ENCODE measurements at regions not wholly inside any gene's neighbourhood (a gene's known extent, or its start where the extent isn't known, plus 50 kb on each side); places are given as distances from the start of the nearest gene placed in this dataset.

- Histone ChIP-seq H3K27ac (no peak overlapping the region), H3K9me3 (no peaks in the 10 kb centered on the region), H3K4me1 (no peaks in the 10 kb centered on the region), H3K4me3 (no peak overlapping the region), H3K27me3 (no peaks in the 10 kb centered on the region), H3K36me3 (no peaks in the 10 kb centered on the region)
- FAIRE-seq (no peak), ATAC-seq (no peak), DNase-seq (no peak)
- 6 to 26% methylated on average over 1 of the region's 1 CpG for WGBS, 2 donors
- intact Hi-C loops (cut with DNase I): no loop called here
- TF ChIP-seq, protein P1, sequence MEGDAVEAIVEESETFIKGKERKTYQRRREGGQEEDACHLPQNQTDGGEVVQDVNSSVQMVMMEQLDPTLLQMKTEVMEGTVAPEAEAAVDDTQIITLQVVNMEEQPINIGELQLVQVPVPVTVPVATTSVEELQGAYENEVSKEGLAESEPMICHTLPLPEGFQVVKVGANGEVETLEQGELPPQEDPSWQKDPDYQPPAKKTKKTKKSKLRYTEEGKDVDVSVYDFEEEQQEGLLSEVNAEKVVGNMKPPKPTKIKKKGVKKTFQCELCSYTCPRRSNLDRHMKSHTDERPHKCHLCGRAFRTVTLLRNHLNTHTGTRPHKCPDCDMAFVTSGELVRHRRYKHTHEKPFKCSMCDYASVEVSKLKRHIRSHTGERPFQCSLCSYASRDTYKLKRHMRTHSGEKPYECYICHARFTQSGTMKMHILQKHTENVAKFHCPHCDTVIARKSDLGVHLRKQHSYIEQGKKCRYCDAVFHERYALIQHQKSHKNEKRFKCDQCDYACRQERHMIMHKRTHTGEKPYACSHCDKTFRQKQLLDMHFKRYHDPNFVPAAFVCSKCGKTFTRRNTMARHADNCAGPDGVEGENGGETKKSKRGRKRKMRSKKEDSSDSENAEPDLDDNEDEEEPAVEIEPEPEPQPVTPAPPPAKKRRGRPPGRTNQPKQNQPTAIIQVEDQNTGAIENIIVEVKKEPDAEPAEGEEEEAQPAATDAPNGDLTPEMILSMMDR (IDR thresholded peaks at IDR 0.05): no peak
These were observed 671.5 kb upstream of the SLC8A1 start for GRCh38 chr2:41123341-41123740.

DNA sequence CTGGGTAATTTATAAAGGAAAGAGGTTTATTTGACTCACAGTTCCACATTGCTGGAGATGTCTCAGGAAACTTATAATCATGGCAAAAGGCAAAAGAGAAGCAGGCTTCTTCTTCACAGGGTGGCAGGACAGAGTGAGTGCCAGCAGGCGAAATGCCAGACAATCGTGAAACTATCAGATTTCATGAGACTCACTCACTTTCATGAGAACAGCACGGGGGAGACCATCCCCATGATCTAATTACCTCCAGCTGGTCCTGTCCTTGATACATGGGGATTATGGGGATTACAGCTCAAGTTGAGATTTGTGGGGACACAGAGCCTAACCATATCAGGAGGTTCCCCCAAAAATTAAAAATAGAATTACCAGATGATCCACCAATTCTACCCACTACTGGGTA is 675.5 kb upstream of the SLC8A1 start:
- DNase-seq (no peak), FAIRE-seq (no peak), ATAC-seq (no peak)
- Histone ChIP-seq H3K27me3 (no peaks in the 10 kb centered on the region), H3K4me1 (no peaks in the 10 kb centered on the region), H3K4me3 (no peak overlapping the region), H3K36me3 (no peaks in the 10 kb centered on the region), H3K9me3 (no peaks in the 10 kb centered on the region), H3K27ac (no peak overlapping the region)
- TF ChIP-seq, protein P1 (IDR thresholded peaks at IDR 0.05): no peak
- WGBS, 2 donors: 44 to 46% methylated on average over 3 of the region's 3 CpGs
- intact Hi-C loops (cut with DNase I): no loop called here

- TF ChIP-seq, protein P1 (IDR thresholded peaks at IDR 0.05): no peak
- H3K36me3 ChIP-seq: no peaks in the 10 kb centered on the region
- FAIRE-seq (no peak), ATAC-seq (peak in 1 of 4 donors; percentile 19), DNase-seq (no peak)
- intact Hi-C loops (cut with DNase I): no loop called here
- H3K27me3 ChIP-seq: no peaks in the 10 kb centered on the region
- no peak overlapping the region for H3K4me3 ChIP-seq
- 12 to 14% methylated on average over 3 of the region's 3 CpGs for WGBS, 2 donors
- H3K9me3 ChIP-seq: no peaks in the 10 kb centered on the region
- H3K4me1 ChIP-seq: no peaks in the 10 kb centered on the region
- no peak overlapping the region for H3K27ac ChIP-seq
These were observed 678.1 kb upstream of the SLC8A1 start for GRCh38 chr2:41129988-41130387.

DNA sequence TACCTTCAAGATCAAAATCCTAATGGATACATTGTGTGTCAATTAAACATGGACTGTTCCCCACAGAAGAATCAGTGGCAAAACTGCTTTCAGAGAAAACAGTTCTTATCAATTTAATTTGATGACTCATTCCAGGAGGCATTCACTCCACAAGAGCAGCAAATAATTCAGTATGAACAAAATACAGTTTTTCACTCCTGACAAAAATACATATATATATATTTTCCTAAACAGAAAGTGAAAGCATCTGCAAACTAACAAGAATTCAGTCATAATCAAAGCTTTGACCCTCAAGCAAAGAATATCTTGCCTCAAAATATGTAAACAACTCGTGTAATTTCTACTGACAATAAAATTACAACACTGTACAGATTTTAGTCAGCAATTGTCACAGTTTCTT is 685.1 kb upstream of the SLC8A1 start:
- no peak for FAIRE-seq
- TF ChIP-seq, protein P1 (IDR thresholded peaks at IDR 0.05): no peak

DNA sequence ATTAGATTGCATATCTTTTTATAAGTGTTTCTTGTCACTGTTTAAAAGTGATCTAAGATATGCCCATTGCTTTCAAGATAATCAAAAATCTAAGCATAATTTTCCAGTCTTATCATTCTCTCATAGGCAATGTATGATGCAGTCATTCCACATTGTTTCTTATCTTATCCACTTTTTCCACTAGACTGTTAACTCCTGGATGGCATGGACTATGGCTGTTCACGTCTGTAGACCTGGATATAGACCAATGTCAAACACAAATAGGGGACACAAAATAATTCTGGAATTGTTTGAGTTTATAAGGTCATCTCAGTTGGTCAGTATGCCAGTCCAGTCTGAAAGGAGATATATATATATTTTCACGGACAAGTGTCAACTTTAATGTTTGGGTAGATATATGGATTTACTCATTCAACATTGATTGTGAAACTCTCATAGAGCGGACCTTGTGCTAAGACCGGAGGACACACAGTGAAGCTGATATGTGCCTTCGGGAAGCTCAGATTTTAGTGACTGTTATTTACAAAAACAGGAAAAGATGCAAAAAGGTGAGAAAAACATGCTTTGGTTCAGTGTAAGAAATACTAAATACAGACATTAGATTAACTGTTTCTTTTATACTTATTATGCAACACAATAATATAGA is 689.4 kb upstream of the SLC8A1 start:
- intact Hi-C loops (cut with DNase I): no loop called here

More for the DNA sequence above, 685.1 kb upstream of the SLC8A1 start:
- Histone ChIP-seq H3K36me3 (no peaks in the 10 kb centered on the region), H3K27me3 (no peaks in the 10 kb centered on the region), H3K4me1 (no peaks in the 10 kb centered on the region), H3K4me3 (no peak overlapping the region), H3K9me3 (no peaks in the 10 kb centered on the region), H3K27ac (no peak overlapping the region)
- intact Hi-C loops (cut with DNase I): no loop called here
- DNase-seq (no peak), ATAC-seq (no peak)
- 13 to 23% methylated on average over 1 of the region's 1 CpG for WGBS, 2 donors

More for the DNA sequence above, 689.4 kb upstream of the SLC8A1 start:
- no peak for DNase-seq
- Histone ChIP-seq H3K9me3 (no peaks in the 10 kb centered on the region), H3K27ac (no peak overlapping the region), H3K36me3 (no peaks in the 10 kb centered on the region), H3K27me3 (no peaks in the 10 kb centered on the region), H3K4me3 (no peak overlapping the region), H3K4me1 (no peaks in the 10 kb centered on the region)
- FAIRE-seq: no peak
- TF ChIP-seq, protein P1 (IDR thresholded peaks at IDR 0.05): no peak
- WGBS, 2 donors: 51 to 59% methylated on average over 5 of the region's 5 CpGs
- ATAC-seq: no peak

Data from pancreas (tissue), 10 donors.